UCSD-AML1 (cell line): ENCODE measurements at regions not wholly inside any gene's neighbourhood (a gene's known extent, or its start where the extent isn't known, plus 50 kb on each side); places are given as distances from the start of the nearest gene placed in this dataset.
"Not testable (repeated sequence)": the region's sequence is repeated elsewhere in the genome, so short reads cannot be mapped to it uniquely, and the experiment has no call there.

Experiments
- DNase-seq: peaks from one replicate; lab custom pipeline; 2025; ENCODE audit not compliant: unreplicated experiment; lab: John Stamatoyannopoulos, UW

DNA sequence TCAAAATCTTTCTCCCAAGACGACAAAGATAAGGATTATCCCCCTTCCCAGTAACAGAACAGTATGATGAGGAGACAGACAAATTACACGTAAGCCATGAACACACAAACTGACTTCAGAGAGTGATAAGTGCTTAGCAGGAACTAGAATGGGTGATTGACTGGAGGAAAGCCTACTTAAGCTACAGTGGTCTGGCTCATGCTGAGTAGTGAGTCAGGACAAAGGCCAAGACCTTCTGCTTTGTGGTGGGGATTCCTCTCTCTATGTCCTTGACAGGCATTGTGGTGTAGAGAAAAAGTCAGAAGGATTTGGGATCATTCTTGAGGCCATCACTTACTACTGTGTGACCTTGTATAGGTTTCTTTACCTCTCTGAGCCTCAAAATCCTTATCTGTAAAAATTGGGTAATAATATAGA, 381.9 kb upstream of the CCL2 start:
- DNase-seq = no peak

DNA sequence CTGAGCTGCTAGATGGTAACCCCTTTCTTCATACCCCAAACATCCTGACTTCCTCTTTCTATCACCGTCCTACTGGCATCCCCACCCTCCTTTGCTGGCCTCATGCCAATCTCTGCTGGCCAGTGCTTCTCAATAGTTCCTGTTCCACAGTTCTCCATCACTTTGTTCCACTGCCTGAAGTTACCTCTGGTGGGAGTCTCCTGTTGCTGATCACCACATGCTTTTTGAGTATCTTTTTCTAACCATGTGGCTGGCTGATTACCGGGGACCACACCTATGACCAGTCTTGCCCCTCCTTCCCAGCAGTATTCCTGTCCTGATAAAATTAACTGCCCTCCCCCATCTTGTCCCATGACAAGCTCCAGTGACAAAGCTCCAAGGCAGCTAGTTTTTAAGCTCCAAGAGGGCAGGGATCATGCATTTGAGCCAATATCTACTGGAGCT, 380.4 kb upstream of the CCL2 start:
- DNase-seq = no peak

DNA sequence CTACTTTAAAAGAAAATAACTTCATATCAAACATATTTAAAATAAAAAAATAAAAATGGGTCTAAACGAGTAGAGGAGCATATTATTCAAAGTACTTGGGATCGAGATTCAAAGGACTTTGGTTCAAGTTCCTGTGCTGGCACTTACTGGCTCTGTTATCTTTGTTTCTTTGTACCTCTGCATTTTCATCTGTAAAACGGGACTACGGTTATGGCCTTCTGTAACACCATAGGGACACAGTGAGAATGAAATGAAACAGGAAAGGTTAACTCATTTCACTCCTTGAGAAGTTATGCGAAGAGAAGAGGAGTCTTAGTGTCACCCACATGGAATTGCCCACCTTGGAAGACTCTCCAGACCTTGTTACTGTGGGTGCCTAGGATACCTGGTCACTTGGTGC, 379.1 kb upstream of the CCL2 start:
- no peak for DNase-seq

GRCh38 chr17:33882273-33882672, 372.8 kb upstream of the CCL2 start:
- DNase-seq = not testable (repeated sequence)

DNA sequence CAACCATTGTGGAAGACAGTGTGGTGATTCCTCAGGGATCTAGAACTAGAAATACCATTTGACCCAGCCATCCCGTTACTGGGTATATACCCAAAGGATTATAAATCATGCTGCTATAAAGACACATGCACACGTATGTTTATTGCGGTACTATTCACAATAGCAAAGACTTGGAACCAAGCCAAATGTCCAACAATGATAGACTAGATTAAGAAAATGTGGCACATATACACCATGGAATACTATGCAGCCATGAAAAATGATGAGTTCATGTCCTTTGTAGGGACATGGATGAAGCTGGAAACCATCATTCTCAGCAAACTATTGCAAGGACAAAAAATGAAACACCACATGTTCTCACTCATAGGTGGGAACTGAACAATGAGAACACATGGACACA, 372.4 kb upstream of the CCL2 start:
- DNase-seq = not testable (repeated sequence)

- no peak for DNase-seq
Observed at GRCh38 chr17:33888455-33888854, 366.6 kb upstream of the CCL2 start.

- DNase-seq = no peak
Observed at GRCh38 chr17:33889040-33889439, 366.0 kb upstream of the CCL2 start.

DNA sequence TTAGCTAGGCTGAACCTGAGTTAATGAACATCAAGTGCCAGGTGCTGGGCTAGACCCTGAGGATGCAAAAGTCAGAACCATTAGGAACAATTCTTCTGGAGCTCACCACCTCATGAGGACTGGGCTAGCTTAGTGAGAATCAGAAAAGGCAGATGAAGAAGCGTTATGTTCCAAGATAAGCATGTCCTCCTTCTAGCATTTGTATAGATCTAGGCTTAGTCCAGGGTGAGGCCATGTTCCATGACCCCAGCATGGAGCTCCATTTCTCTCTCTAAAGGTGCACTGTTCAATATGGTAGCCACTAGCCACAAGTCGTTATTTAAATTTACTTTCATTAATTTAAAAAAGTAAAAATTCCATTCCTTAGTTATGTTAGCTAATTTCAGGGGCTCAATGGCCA, 365.3 kb upstream of the CCL2 start:
- DNase-seq = no peak

- no peak for DNase-seq
Observed at GRCh38 chr17:33892717-33893591, 362.1 kb upstream of the CCL2 start.

GRCh38 chr17:33895491-33895890, 359.6 kb upstream of the CCL2 start:
- DNase-seq = no peak

- DNase-seq = no peak
Observed at GRCh38 chr17:33896263-33896662, 358.8 kb upstream of the CCL2 start.

DNA sequence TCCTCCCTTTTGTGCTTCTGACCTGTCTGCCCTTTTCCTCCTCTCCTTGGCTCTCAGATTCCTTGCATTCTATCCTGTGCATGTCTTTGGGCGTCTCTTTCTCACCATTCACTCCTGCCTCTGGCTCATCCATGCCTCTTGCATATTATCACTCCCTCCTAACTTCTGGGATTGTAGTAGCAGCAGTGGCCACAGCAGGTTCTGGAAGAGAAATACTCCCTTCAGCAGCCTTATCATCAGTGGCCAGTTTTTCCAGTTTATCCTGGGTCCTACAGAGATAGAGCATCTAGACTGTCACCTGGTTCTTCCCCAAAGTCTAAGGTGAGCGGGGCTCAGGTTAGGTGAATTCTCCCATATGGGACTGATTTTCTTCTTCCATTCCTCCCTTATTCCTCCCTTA, 354.0 kb upstream of the CCL2 start:
- DNase-seq = no peak

- DNase-seq = no peak
Observed at GRCh38 chr17:33902901-33903449, 352.1 kb upstream of the CCL2 start.

DNA sequence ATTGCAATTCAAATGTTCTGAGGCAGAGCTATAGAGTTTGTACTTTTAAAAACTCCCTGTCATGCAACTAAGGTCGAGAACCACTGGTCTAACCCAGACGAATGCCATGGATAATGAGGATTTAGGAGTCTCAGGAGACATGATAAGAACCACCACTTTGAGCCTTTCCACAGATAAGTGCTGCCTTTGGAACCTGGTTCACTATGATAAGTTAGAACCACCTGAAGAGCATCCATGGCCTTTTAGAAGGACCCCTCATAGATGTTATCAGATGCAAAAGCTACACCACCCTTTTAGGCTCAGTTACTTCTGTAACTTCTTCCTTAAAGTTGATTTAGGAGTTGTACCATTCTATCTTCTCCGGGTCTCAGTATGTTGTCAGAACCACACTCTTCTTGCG, 350.6 kb upstream of the CCL2 start:
- DNase-seq = no peak

- DNase-seq = no peak
Observed at GRCh38 chr17:33905338-33905800, 349.7 kb upstream of the CCL2 start.

DNA sequence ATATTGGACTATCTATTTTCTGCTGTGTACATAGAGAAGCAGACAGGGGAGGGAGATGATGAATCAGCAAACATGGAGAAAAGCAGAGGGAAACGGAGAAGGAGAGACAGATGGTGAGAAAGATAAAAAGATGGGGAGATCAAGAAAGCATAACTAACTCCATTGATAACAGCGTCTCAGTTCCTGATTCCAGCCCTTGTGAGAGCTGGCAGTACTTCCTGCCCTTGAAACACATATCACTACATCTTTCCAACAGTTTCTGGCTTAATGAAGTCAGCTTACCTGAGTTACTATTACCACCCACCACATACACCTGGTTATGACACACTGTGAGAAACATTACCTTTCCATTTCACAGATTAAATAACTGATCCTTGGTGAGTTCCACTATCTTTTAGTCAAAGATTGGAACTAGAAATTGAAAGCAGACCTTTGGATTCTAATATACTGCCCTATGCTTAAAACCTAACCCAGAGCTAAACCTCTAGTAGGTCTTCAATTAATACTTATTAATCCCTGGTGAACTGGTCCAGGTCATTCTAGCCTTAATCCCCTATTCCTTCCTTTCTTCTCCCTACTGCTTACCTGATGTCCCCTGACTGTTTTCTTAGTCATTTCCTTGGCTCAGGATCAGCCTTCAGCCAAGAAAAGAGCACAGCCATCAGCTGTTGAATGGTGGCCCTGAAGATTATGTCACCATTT, 346.6 kb upstream of the CCL2 start:
- DNase-seq = no peak

DNA sequence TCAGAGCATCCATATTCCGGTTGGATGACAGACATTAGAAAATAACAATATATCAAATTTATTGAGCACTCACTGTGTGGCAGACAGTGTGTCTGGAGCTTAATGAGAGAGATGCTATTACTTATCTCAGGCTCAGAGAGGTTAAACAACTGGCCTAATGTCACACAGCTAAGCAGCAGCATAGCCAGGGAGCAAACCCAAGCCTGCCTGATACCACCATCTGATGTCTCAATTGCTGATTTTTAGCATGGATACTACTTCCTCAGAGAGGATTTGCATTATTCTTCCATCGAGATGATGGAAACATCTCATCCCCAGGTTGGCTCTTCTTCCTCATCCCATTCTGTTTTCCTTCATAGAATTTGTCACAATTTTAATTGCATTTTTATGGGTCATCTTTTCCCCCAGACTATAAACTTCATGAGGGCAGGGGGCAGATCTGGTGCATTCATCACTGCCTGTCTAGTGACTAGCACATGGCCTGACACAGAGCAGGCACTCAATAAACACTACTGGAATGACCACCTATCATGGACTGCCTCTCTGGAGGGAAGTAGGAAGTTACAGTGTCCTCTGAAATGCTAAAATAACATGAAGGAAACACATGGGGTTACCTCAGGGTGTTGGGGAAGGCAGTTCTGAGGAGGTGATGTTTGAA, 344.8 kb upstream of the CCL2 start:
- no peak for DNase-seq

DNA sequence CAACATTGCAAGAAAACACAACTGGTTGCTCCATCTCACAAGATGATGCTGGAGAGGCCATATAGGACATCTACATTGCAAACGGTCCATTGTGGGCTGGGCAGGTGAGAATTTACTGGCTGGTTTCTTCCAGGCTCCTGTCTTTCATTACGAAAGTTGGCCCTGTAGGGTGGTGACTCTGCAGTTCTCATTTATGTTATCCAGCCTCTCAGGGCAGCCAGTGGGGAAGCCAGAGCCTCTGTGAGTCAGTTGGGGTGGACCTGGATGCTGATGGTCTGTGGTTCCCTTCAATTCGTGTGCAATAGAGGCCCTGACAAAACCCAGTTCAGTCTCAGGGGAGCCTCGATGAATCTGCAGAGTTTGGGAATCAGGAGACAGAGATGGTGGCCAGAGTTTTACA, 341.0 kb upstream of the CCL2 start:
- DNase-seq = no peak

- DNase-seq = no peak
Observed at GRCh38 chr17:33922971-33923370, 332.1 kb upstream of the CCL2 start.

GRCh38 chr17:33924104-33924503, 331.0 kb upstream of the CCL2 start:
- no peak for DNase-seq

DNA sequence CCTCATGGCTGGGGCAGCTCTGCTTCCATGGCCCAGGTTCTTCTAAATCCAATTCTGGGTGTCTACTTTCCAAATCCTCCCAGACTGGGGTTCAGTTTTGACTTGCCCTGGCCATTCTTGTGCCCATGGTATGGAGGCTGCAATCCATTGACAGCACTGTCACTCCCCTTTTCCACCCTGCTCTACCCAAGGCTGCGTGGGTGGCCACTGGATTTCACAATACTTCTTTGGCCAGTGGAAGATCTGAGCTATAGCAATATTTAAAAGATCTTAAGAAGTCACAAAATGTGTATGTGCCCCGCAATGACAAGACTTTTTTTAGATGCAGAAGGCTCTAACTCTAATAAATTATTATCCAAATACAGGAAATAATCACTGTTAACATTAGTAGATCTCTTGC, 329.4 kb upstream of the CCL2 start:
- no peak for DNase-seq
